ENCODE measurements at regions not wholly inside any gene's neighbourhood (a gene's known extent, or its start where the extent isn't known, plus 50 kb on each side); places are given as distances from the start of the nearest gene placed in this dataset.
A peak's percentile ranks its signal among the peaks of the same experiment; 100 is the strongest.

- Mint-ChIP-seq H3K4me3 (ENCODE audit: unreplicated experiment) (no peak overlapping the region), H3K27me3 (ENCODE audit: unreplicated experiment) (peaks cover 3% of the 10 kb centered on the region), H3K4me1 (ENCODE audit: low read depth, unreplicated experiment) (no peaks in the 10 kb centered on the region), H3K27ac (ENCODE audit: unreplicated experiment) (no peak overlapping the region), H3K36me3 (ENCODE audit: unreplicated experiment) (no peaks in the 10 kb centered on the region), H3K9me3 (ENCODE audit: unreplicated experiment) (no peaks in the 10 kb centered on the region)
- DNase-seq: no peak
- TF ChIP-seq CTCF (IDR thresholded peaks at IDR 0.05; ENCODE audit: partially characterized antibody, unreplicated experiment): no peak
Measured at GRCh38 chr7:69411018-69411417, 187.3 kb upstream of the AUTS2 start.

- Mint-ChIP-seq H3K27ac (ENCODE audit: unreplicated experiment) (no peak overlapping the region), H3K36me3 (ENCODE audit: unreplicated experiment) (no peaks in the 10 kb centered on the region), H3K4me1 (ENCODE audit: low read depth, unreplicated experiment) (no peaks in the 10 kb centered on the region), H3K4me3 (ENCODE audit: unreplicated experiment) (no peak overlapping the region), H3K27me3 (ENCODE audit: unreplicated experiment) (peaks cover 3% of the 10 kb centered on the region), H3K9me3 (ENCODE audit: unreplicated experiment) (no peaks in the 10 kb centered on the region)
- no peak for DNase-seq
- TF ChIP-seq CTCF (IDR thresholded peaks at IDR 0.05; ENCODE audit: partially characterized antibody, unreplicated experiment): no peak
Measured at GRCh38 chr7:69411466-69411865, 186.8 kb upstream of the AUTS2 start.

GRCh38 chr7:69412331-69413146, 185.7 kb upstream of the AUTS2 start:
- no peak for TF ChIP-seq CTCF (IDR thresholded peaks at IDR 0.05; ENCODE audit: partially characterized antibody, unreplicated experiment)
- Mint-ChIP-seq H3K4me1 (ENCODE audit: low read depth, unreplicated experiment) (no peaks in the 10 kb centered on the region), H3K9me3 (ENCODE audit: unreplicated experiment) (no peaks in the 10 kb centered on the region), H3K27me3 (ENCODE audit: unreplicated experiment) (peaks cover 3% of the 10 kb centered on the region), H3K27ac (ENCODE audit: unreplicated experiment) (no peak overlapping the region), H3K36me3 (ENCODE audit: unreplicated experiment) (no peaks in the 10 kb centered on the region), H3K4me3 (ENCODE audit: unreplicated experiment) (no peak overlapping the region)
- DNase-seq: no peak

- Mint-ChIP-seq H3K27me3 (ENCODE audit: unreplicated experiment) (peaks cover 3% of the 10 kb centered on the region), H3K4me1 (ENCODE audit: low read depth, unreplicated experiment) (peaks cover 8% of the 10 kb centered on the region), H3K4me3 (ENCODE audit: unreplicated experiment) (no peak overlapping the region), H3K36me3 (ENCODE audit: unreplicated experiment) (peaks cover 4% of the 10 kb centered on the region), H3K9me3 (ENCODE audit: unreplicated experiment) (no peaks in the 10 kb centered on the region), H3K27ac (ENCODE audit: unreplicated experiment) (no peak overlapping the region)
- no peak for TF ChIP-seq CTCF (IDR thresholded peaks at IDR 0.05; ENCODE audit: partially characterized antibody, unreplicated experiment)
- DNase-seq: no peak
Measured at GRCh38 chr7:69414555-69414954, 183.7 kb upstream of the AUTS2 start.

- H3K27me3 Mint-ChIP-seq (ENCODE audit: unreplicated experiment): no peaks in the 10 kb centered on the region
- peaks cover 4% of the 10 kb centered on the region for H3K36me3 Mint-ChIP-seq (ENCODE audit: unreplicated experiment)
- peak overlapping the region; percentile 6 for H3K4me3 Mint-ChIP-seq (ENCODE audit: unreplicated experiment)
- no peak for DNase-seq
- TF ChIP-seq CTCF (IDR thresholded peaks at IDR 0.05; ENCODE audit: partially characterized antibody, unreplicated experiment): no peak
- H3K4me1 Mint-ChIP-seq (ENCODE audit: low read depth, unreplicated experiment): peaks cover 13% of the 10 kb centered on the region
- peak overlapping the region; percentile 4 for H3K27ac Mint-ChIP-seq (ENCODE audit: unreplicated experiment)
- H3K9me3 Mint-ChIP-seq (ENCODE audit: unreplicated experiment): no peaks in the 10 kb centered on the region
Measured at GRCh38 chr7:69418869-69419670, 179.2 kb upstream of the AUTS2 start.
